ENCODE measurements at regions not wholly inside any gene's neighbourhood (a gene's known extent, or its start where the extent isn't known, plus 50 kb on each side); places are given as distances from the start of the nearest gene placed in this dataset.

- Histone ChIP-seq H3K36me3 (ENCODE audit: control insufficient read depth in 1 of 2, insufficient read depth in 2 of 2, low read length in 1 of 2) (no peaks in the 10 kb centered on the region), H3K27me3 (ENCODE audit: control insufficient read depth in 1 of 2, insufficient read depth in 2 of 2, low read length in 1 of 2) (no peaks in the 10 kb centered on the region), H3K4me3 (ENCODE audit: low read length in 2 of 2) (no peak overlapping the region), H3K27ac (ENCODE audit: low read depth in 1 of 2, low read length in 2 of 2) (no peak overlapping the region), H3K9me3 (ENCODE audit: control insufficient read depth, low read length) (no peaks in the 10 kb centered on the region), H3K4me1 (ENCODE audit: control insufficient read depth in 1 of 2, insufficient read depth in 2 of 2, low read length in 2 of 2) (peaks cover 1 to 3% of the 10 kb centered on the region in 2 donors)
- ATAC-seq (ENCODE audit: low FRiP score) (no peak), DNase-seq (no peak)
- WGBS, 2 donors: 80 to 83% methylated on average over 4 of the region's 4 CpGs
- intact Hi-C loops (cut with DNase I): no loop called here
Observed at GRCh38 chr5:153081385-153081784, 409.1 kb upstream of the GRIA1 start.

GRCh38 chr5:153084511-153084910 is 406.0 kb upstream of the GRIA1 start:
- Histone ChIP-seq H3K27ac (ENCODE audit: low read depth in 1 of 2, low read length in 2 of 2) (no peak overlapping the region), H3K9me3 (ENCODE audit: control insufficient read depth, low read length) (no peaks in the 10 kb centered on the region), H3K36me3 (ENCODE audit: control insufficient read depth in 1 of 2, insufficient read depth in 2 of 2, low read length in 1 of 2) (no peaks in the 10 kb centered on the region), H3K27me3 (ENCODE audit: control insufficient read depth in 1 of 2, insufficient read depth in 2 of 2, low read length in 1 of 2) (peaks cover 0 to 1% of the 10 kb centered on the region in 2 donors), H3K4me3 (ENCODE audit: low read length in 2 of 2) (no peak overlapping the region), H3K4me1 (ENCODE audit: control insufficient read depth in 1 of 2, insufficient read depth in 2 of 2, low read length in 2 of 2) (peaks cover 3 to 8% of the 10 kb centered on the region in 2 donors)
- intact Hi-C loops (cut with DNase I): no loop called here
- WGBS, 2 donors: 93 to 94% methylated on average over 3 of the region's 3 CpGs
- DNase-seq (no peak), ATAC-seq (ENCODE audit: low FRiP score) (no peak)

DNA sequence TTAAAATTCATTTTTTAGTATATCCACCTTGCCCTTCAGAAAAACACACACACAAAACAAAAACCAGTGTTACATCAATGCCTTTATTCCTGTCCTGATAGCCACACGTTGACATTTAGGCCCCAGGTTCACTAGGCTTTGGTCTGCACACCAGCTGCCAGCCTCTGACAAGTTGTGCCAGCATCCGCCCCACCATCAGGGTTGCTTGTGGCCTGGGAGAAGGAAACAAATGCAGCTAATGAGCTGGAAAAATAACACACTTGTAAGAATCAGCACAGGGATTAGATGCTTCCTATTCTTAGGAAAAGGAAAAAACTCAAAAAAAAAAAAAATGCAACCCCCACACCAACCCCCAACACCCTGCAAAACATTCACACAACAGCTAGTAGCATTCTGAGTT is 404.0 kb upstream of the GRIA1 start:
- Histone ChIP-seq H3K27me3 (ENCODE audit: control insufficient read depth in 1 of 2, insufficient read depth in 2 of 2, low read length in 1 of 2) (peaks cover 0 to 1% of the 10 kb centered on the region in 2 donors), H3K4me3 (ENCODE audit: low read length in 2 of 2) (no peak overlapping the region), H3K27ac (ENCODE audit: low read depth in 1 of 2, low read length in 2 of 2) (no peak overlapping the region), H3K9me3 (ENCODE audit: control insufficient read depth, low read length) (no peaks in the 10 kb centered on the region), H3K36me3 (ENCODE audit: control insufficient read depth in 1 of 2, insufficient read depth in 2 of 2, low read length in 1 of 2) (no peaks in the 10 kb centered on the region), H3K4me1 (ENCODE audit: control insufficient read depth in 1 of 2, insufficient read depth in 2 of 2, low read length in 2 of 2) (peaks cover 3 to 8% of the 10 kb centered on the region in 2 donors)
- WGBS, 2 donors: 51 to 56% methylated on average over 2 of the region's 2 CpGs
- intact Hi-C loops (cut with DNase I): no loop called here
- ATAC-seq (ENCODE audit: low FRiP score) (no peak), DNase-seq (no peak)

GRCh38 chr5:153088538-153088937 is 401.9 kb upstream of the GRIA1 start:
- ATAC-seq (ENCODE audit: low FRiP score) (no peak), DNase-seq (no peak)
- Histone ChIP-seq H3K4me1 (ENCODE audit: control insufficient read depth in 1 of 2, insufficient read depth in 2 of 2, low read length in 2 of 2) (peaks cover 2 to 8% of the 10 kb centered on the region in 2 donors), H3K27me3 (ENCODE audit: control insufficient read depth in 1 of 2, insufficient read depth in 2 of 2, low read length in 1 of 2) (peaks cover 0 to 1% of the 10 kb centered on the region in 2 donors), H3K36me3 (ENCODE audit: control insufficient read depth in 1 of 2, insufficient read depth in 2 of 2, low read length in 1 of 2) (no peaks in the 10 kb centered on the region), H3K9me3 (ENCODE audit: control insufficient read depth, low read length) (peaks cover 1% of the 10 kb centered on the region), H3K4me3 (ENCODE audit: low read length in 2 of 2) (no peak overlapping the region), H3K27ac (ENCODE audit: low read depth in 1 of 2, low read length in 2 of 2) (no peak overlapping the region)
- WGBS, 2 donors: 65 to 74% methylated on average over 1 of the region's 1 CpG
- intact Hi-C loops (cut with DNase I): no loop called here

DNA sequence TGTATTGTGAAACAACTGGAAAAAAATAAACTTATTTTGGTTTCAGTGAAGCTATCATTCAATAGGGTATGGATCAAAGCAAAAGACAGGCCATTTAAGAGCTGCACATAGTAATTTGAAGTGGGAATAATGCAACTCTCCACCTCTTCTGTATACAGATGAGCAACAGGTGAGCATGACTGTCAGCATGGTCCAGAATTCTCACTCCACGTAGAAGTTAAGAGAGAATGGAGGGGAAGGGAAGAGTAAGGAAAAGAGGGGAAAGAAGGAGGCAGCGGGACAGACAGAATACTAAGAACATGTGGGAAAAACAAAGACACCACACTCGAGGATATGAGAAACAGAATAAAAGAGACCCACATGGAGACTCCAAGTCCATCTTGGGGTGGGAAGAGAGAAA is 396.1 kb upstream of the GRIA1 start:
- Histone ChIP-seq H3K36me3 (ENCODE audit: control insufficient read depth in 1 of 2, insufficient read depth in 2 of 2, low read length in 1 of 2) (no peaks in the 10 kb centered on the region), H3K4me3 (ENCODE audit: low read length in 2 of 2) (no peak overlapping the region), H3K27ac (ENCODE audit: low read depth in 1 of 2, low read length in 2 of 2) (no peak overlapping the region), H3K4me1 (ENCODE audit: control insufficient read depth in 1 of 2, insufficient read depth in 2 of 2, low read length in 2 of 2) (no peaks in the 10 kb centered on the region), H3K27me3 (ENCODE audit: control insufficient read depth in 1 of 2, insufficient read depth in 2 of 2, low read length in 1 of 2) (no peaks in the 10 kb centered on the region), H3K9me3 (ENCODE audit: control insufficient read depth, low read length) (peaks cover 1% of the 10 kb centered on the region)
- no peak for ATAC-seq (ENCODE audit: low FRiP score)
- intact Hi-C loops (cut with DNase I): no loop called here
- DNase-seq: no peak
- 78 to 87% methylated on average over 3 of the region's 3 CpGs for WGBS, 2 donors

DNA sequence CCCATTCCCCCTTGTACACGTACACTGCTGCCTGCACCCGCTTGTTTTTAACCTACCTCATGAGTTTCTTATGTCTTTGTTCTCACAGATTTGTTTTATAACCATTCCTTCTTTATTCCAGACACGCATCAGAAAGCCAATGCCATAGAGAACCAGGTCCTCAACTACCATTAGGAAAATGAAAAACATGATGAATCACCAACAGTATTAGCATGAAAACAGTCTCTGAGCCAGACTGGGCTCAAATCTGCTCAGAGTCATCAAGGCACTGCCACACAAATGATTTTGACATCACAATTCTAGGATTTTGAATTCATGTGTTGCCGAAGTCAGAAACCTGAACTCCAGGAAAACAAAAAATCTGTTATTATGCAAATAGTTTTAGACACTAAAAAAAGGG is 394.1 kb upstream of the GRIA1 start:
- no peak for DNase-seq
- 81 to 82% methylated on average over 4 of the region's 4 CpGs for WGBS, 2 donors
- H3K27ac ChIP-seq (ENCODE audit: low read depth in 1 of 2, low read length in 2 of 2): no peak overlapping the region
- intact Hi-C loops (cut with DNase I): no loop called here
- no peaks in the 10 kb centered on the region for H3K36me3 ChIP-seq (ENCODE audit: control insufficient read depth in 1 of 2, insufficient read depth in 2 of 2, low read length in 1 of 2)
- no peaks in the 10 kb centered on the region for H3K4me1 ChIP-seq (ENCODE audit: control insufficient read depth in 1 of 2, insufficient read depth in 2 of 2, low read length in 2 of 2)
- ATAC-seq (ENCODE audit: low FRiP score): no peak
- no peaks in the 10 kb centered on the region for H3K27me3 ChIP-seq (ENCODE audit: control insufficient read depth in 1 of 2, insufficient read depth in 2 of 2, low read length in 1 of 2)
- H3K4me3 ChIP-seq (ENCODE audit: low read length in 2 of 2): no peak overlapping the region
- H3K9me3 ChIP-seq (ENCODE audit: control insufficient read depth, low read length): peaks cover 1% of the 10 kb centered on the region

DNA sequence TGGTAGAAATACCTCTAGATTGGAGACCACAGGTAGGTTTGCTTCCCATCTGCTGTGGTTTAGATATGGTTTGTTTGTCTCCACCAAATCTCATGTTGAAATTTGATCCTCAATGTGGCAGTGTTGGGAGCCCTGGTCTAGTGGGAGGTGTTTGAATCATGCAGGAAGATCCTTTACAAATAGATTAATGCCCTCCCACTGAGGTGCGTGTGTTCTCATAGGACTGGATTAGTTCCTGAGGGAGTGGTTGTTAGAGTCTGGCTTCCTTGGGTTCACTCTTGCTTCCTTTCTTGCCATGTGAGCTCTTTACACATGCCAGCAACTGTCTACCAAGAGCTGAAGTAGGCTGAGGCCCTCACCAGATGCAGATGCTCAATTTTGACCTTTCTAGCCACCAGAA is 391.1 kb upstream of the GRIA1 start:
- H3K27me3 ChIP-seq (ENCODE audit: control insufficient read depth in 1 of 2, insufficient read depth in 2 of 2, low read length in 1 of 2): no peaks in the 10 kb centered on the region
- DNase-seq: no peak
- no peak overlapping the region for H3K27ac ChIP-seq (ENCODE audit: low read depth in 1 of 2, low read length in 2 of 2)
- no peaks in the 10 kb centered on the region for H3K9me3 ChIP-seq (ENCODE audit: control insufficient read depth, low read length)
- intact Hi-C loops (cut with DNase I): no loop called here
- ATAC-seq (ENCODE audit: low FRiP score): no peak
- H3K4me3 ChIP-seq (ENCODE audit: low read length in 2 of 2): no peak overlapping the region
- H3K36me3 ChIP-seq (ENCODE audit: control insufficient read depth in 1 of 2, insufficient read depth in 2 of 2, low read length in 1 of 2): no peaks in the 10 kb centered on the region
- WGBS, 2 donors: 69 to 70% methylated on average over 1 of the region's 1 CpG
- no peaks in the 10 kb centered on the region for H3K4me1 ChIP-seq (ENCODE audit: control insufficient read depth in 1 of 2, insufficient read depth in 2 of 2, low read length in 2 of 2)

DNA sequence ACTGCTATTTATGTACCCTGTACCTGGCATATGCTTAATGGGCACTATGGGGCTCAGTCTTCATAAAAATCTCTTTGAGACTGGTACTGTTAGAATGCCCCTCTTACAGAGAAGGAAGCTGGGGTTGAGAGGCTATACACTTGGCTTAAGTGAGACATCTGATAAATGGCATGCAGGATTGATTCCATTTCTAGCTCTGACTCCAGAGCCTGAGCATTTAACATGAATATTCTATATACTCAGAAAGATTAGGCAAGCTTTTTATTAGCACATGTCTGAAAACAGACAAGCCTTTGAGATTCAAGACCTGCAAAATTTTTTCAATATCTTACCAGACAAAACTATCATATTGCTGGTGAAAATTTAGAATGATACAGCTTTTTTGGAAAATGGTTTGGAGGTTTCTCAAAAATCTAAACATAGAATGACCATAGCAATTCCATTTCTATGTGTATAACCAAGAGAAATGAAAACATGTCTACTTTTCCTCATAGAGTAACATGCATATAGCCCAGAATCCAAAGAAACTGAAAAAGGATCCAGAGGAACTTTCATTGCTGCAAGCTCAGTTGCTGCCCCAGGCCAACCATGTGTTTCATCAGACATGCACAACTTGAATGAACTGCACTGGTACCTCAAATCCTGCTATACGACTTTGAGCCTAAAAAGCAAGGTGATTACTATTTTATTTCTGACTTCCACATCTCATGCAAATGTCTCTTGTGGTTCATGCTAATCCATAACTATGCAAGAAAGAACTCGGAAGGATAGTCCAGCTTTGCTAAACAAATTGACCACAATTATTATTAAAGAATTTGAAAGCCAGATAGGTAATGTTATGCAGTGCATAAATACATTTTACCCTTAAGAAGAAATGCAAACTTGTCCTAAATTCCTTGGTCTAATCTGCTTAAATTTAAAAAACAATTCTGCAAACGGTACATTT is 389.0 kb upstream of the GRIA1 start:
- 69 to 71% methylated on average over 3 of the region's 3 CpGs for WGBS, 2 donors
- Histone ChIP-seq H3K4me3 (ENCODE audit: low read length in 2 of 2) (no peak overlapping the region), H3K36me3 (ENCODE audit: control insufficient read depth in 1 of 2, insufficient read depth in 2 of 2, low read length in 1 of 2) (no peaks in the 10 kb centered on the region)

DNA sequence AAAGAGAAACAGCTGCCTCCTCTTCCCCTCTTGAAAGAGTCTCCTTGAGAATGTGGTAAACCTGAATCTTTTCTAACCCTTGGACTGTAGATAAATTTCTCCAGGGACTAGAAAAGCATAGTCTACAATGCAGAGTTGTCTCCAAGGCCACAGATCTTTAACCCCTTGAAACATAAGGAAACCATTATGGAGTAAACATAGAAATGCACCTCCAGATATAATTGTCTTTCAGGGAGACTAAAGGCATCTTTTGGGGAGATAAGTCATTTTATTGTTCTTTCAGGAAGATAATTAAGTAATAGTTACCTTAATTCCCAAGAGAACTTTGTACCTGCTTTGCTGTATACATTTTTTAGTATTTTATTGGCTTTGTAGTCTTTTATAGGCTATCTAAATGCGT is 373.6 kb upstream of the GRIA1 start:
- no peak for DNase-seq
- H3K9me3 ChIP-seq (ENCODE audit: control insufficient read depth, low read length): no peaks in the 10 kb centered on the region
- no peaks in the 10 kb centered on the region for H3K4me1 ChIP-seq (ENCODE audit: control insufficient read depth in 1 of 2, insufficient read depth in 2 of 2, low read length in 2 of 2)
- WGBS, 2 donors: 58 to 68% methylated on average over 1 of the region's 1 CpG
- intact Hi-C loops (cut with DNase I): no loop called here
- ATAC-seq (ENCODE audit: low FRiP score): no peak
- H3K4me3 ChIP-seq (ENCODE audit: low read length in 2 of 2): no peak overlapping the region
- no peaks in the 10 kb centered on the region for H3K36me3 ChIP-seq (ENCODE audit: control insufficient read depth in 1 of 2, insufficient read depth in 2 of 2, low read length in 1 of 2)
- no peak overlapping the region for H3K27ac ChIP-seq (ENCODE audit: low read depth in 1 of 2, low read length in 2 of 2)
- peaks cover 0 to 1% of the 10 kb centered on the region in 2 donors for H3K27me3 ChIP-seq (ENCODE audit: control insufficient read depth in 1 of 2, insufficient read depth in 2 of 2, low read length in 1 of 2)

More for the DNA sequence above, 389.0 kb upstream of the GRIA1 start:
- ATAC-seq (ENCODE audit: low FRiP score): no peak
- no peak overlapping the region for H3K27ac ChIP-seq (ENCODE audit: low read depth in 1 of 2, low read length in 2 of 2)
- H3K4me1 ChIP-seq (ENCODE audit: control insufficient read depth in 1 of 2, insufficient read depth in 2 of 2, low read length in 2 of 2): no peaks in the 10 kb centered on the region
- intact Hi-C loops (cut with DNase I): no loop called here
- DNase-seq: no peak
- H3K27me3 ChIP-seq (ENCODE audit: control insufficient read depth in 1 of 2, insufficient read depth in 2 of 2, low read length in 1 of 2): no peaks in the 10 kb centered on the region
- H3K9me3 ChIP-seq (ENCODE audit: control insufficient read depth, low read length): no peaks in the 10 kb centered on the region
